DMS153 (cell line): ENCODE measurements at regions not wholly inside any gene's neighbourhood (a gene's known extent, or its start where the extent isn't known, plus 50 kb on each side); places are given as distances from the start of the nearest gene placed in this dataset.
"Not testable (repeated sequence)": the region's sequence is repeated elsewhere in the genome, so short reads cannot be mapped to it uniquely, and the experiment has no call there.

Experiments used
- DNase-seq: peaks from one replicate; lab custom pipeline; 2025; lab: John Stamatoyannopoulos, UW

DNA sequence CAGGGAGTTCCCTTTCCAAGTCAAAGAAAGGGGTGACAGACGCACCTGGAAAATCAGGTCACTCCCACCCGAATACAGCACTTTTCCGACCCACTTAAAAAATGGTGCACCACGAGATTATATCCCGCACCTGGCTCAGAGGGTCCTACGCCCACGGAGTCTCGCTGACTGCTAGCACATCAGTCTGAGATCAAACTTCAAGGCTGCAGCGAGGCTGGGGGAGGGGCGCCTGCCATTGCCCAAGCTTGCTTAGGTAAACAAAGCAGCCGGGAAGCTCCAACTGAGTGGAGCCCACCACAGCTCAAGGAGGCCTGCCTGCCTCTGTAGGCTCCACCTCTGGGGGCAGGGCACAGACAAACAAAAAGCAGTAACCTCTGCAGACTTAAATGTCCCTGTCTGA, 277.8 kb upstream of the ARHGAP42 start:
- not testable (repeated sequence) for DNase-seq

- DNase-seq: no peak
Measured at GRCh38 chr11:100419518-100419917, 267.6 kb upstream of the ARHGAP42 start.

- DNase-seq: peak; percentile 5
Measured at GRCh38 chr11:100434821-100435641, 252.1 kb upstream of the ARHGAP42 start.

- no peak for DNase-seq
Measured at GRCh38 chr11:100438376-100438775, 248.7 kb upstream of the ARHGAP42 start.

DNA sequence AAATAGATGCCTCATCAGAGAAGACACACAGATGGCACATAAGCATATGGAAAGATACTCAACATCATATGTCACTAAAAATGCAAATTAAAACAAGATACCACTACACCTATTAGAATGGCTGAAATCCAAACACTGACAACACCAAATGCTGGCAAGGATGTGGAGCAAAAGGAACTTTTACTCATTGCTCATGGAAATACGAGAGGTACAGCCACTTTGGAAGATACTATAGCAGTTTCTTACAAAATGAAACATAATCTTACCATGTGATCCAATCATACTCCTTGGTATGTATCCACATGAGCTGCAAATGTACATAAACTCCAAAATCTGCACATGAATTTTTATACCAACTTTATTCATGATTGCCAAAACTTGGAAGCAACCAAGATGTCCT, 246.0 kb upstream of the ARHGAP42 start:
- DNase-seq: no peak

- DNase-seq: no peak
Measured at GRCh38 chr11:100442017-100442416, 245.1 kb upstream of the ARHGAP42 start.

- DNase-seq: peak; percentile 58
Measured at GRCh38 chr11:100445231-100445735, 241.8 kb upstream of the ARHGAP42 start.

- not testable (repeated sequence) for DNase-seq
Measured at GRCh38 chr11:100451801-100452460, 235.2 kb upstream of the ARHGAP42 start.

DNA sequence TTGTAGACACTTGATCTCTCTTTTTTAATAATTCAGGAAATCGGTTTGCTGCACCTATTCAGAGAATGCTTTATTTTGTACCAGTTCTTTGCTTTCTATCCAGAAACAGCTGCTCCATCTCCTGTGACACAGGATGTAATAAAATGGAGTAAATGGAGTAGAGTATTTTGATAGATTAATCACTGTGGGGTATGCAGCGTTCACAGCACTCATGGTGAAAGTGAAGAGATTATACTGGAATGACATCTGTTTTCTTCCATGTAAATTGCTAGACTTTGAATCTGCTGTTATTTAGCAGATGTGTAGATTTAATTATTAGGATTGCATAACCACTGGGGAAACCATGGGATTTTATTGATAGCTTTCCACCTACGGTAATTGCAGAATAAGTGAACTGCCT, 227.3 kb upstream of the ARHGAP42 start:
- no peak for DNase-seq

- no peak for DNase-seq
Measured at GRCh38 chr11:100460426-100460825, 226.7 kb upstream of the ARHGAP42 start.

- no peak for DNase-seq
Measured at GRCh38 chr11:100467821-100468508, 219.1 kb upstream of the ARHGAP42 start.

GRCh38 chr11:100469835-100470234, 217.3 kb upstream of the ARHGAP42 start:
- no peak for DNase-seq

DNA sequence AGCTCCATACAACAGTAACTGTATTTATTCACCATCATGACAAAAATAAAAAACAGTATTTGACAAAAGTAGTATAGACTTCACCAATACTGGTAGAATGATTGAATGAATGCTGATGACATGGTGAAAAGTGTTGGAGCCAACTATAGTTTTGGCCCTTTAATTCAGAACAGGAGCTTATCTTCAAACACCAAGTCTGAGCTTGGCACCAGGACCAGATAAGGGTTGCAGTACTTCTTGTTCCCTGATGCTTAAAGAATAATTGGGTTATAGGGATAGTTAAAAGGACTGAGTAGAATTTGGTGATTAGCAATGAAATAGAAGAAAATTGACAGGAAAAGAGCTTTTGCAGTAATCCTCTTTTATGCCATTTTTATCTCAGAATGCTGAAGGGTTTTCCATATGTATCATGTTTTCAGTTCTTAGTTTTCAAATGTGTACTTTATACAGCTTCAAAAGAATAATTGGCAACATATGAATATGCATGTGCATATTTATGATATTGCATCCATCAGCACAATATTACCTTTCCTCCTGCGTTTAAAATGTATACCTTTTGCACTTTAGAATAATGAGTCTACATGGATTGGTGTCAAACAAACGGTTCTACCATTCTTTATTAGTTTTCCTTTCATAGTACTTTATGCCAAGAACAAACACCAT, 214.2 kb upstream of the ARHGAP42 start:
- DNase-seq: no peak

DNA sequence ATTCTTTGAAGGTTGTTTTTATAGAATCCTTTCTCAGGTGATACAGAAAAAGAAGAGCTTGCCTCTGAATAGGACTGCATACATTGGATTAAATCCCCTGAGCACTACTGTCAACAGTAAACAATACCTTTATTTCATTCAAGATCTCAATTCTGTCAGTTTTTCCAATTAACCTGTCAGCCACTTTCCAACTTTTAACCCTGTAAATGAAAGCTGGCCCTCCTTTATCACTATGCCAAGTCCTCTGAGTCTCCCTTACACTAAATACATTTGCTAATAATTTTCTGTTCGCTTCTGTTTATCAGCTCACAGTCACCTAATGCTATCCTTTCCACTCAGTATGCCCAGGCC, 213.7 kb upstream of the ARHGAP42 start:
- no peak for DNase-seq

DNA sequence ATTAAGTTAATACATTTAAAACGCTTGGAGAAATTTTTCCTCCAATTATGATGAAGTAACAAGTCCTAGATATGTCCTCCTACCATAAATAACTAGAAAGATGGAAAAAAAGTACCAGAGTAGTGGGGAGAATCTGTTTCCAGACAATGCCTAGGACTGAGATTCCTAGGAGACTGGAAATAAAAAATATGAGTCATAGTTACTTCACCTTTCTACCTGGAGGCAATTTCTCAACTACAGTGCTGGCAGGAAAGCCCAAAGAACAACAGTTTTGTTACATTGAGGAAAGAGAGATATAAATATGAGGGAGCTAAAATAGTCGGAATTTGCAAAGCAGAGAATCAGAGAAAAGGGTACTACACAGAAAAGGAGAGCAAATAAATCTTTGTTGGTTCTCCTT, 202.1 kb upstream of the ARHGAP42 start:
- DNase-seq: no peak

- DNase-seq: no peak
Measured at GRCh38 chr11:100498780-100499179, 188.3 kb upstream of the ARHGAP42 start.

- no peak for DNase-seq
Measured at GRCh38 chr11:100501450-100501849, 185.6 kb upstream of the ARHGAP42 start.

- no peak for DNase-seq
Measured at GRCh38 chr11:100512475-100512874, 174.6 kb upstream of the ARHGAP42 start.

- DNase-seq: no peak
Measured at GRCh38 chr11:100515087-100515486, 172.0 kb upstream of the ARHGAP42 start.

DNA sequence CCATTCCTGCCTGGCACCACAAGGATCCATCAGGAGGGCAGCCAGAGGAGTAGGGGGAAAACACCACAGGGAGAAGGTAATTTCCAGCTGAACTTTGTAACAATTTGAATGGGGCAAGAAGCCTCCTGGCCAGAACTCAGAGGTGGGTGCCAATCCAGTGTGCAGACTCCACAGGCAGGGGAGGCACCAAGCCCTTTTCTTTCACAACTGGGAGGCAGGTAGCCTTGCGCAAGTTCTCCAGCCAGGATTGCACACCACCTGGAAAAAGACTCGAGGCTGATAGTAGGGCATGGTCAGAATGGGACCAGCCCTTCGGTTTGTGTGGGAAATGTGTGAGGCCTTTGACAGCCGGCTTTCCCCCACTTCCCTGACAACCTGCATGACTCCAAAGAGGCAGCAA, 161.9 kb upstream of the ARHGAP42 start:
- DNase-seq: no peak

DNA sequence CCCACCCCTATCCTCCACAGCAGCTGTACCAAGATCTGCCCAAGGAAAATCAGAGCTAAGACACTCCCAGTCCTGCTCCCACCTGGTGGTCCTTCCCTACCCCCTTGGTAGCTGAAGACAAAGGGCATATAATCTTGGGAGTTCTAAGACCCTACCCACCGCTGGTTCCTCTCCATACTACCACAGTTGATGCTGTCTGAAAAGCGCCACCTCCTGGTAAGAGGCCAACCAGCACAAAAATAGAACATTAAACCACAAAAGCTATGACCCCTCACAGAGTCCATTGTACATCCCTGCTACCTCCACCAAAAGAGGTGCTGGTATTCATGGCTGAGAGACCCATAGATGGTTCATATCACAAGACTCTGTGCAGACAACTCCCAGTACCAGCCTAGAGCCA, 161.5 kb upstream of the ARHGAP42 start:
- no peak for DNase-seq

DNA sequence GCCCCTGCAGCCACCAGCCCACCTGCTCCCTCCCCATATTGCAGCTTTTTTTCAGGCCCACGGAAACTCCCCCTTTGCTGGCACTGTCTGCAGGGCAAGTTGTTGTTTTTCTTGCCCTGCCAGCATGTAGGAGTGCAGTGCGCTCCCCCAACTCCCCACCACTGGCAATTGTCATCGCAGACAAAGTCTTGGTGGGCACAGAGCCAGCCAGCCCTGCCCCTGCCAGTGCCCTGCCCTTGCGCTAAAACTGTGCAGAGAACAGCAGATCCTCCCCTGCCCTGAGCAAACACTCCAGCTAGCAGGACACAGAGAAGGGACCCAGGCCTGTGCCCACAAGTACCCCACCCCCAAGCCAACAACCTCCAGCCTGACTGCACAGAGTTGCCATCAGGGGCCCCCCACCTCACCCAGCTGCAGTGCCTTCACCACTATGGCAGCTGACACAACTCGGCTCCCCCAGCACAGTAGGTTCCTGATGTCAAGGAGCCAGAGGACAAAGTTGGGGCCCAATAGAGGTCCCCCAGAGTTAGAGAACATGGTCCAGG, 158.1 kb upstream of the ARHGAP42 start:
- DNase-seq: no peak
